Body of pancreas (tissue), 4 donors: ENCODE measurements at regions not wholly inside any gene's neighbourhood (a gene's known extent, or its start where the extent isn't known, plus 50 kb on each side); places are given as distances from the start of the nearest gene placed in this dataset.

ENCODE experiments used
- ATAC-seq: fragments of 150-250 bp; one replicate; pipeline ENCODE4 v1.9.1; 2016
- DNase-seq, 4 donors: peaks; one replicate each; pipeline ENCODE4 v3.0.0-alpha.2; 2019
- H3K27ac ChIP-seq, 4 donors: fragments of 200-600 bp; sonication (generic); 1 replicate in 3 of 4; 2 replicates in 1 of 4; pipeline versions ENCODE4 v1.5.1 to v1.6.1; 2016 to 2019; ENCODE audit warnings: mild to moderate bottlenecking in 1 of 4, mixed read lengths in 1 of 4, moderate library complexity in 1 of 4
- H3K27me3 ChIP-seq, 2 donors: fragments of 200-600 bp; sonication (generic); one replicate each; pipeline ENCODE4 v1.6.0; 2016; ENCODE audit warnings: mild to moderate bottlenecking in 1 of 2
- H3K36me3 ChIP-seq, 2 donors: fragments of 200-600 bp; sonication (generic); replicated peaks in 1 of 2; 2 replicates each; pipeline ENCODE4 v1.5.1; 2016; ENCODE audit warnings: low read depth in 2 of 2; ENCODE audit not compliant: insufficient read depth in 1 of 2
- H3K4me1 ChIP-seq: fragments of 200-600 bp; sonication (generic); one replicate; pipeline ENCODE4 v1.6.0; 2016
- H3K4me3 ChIP-seq, 2 donors: fragments of 200-600 bp; sonication (generic); 1 replicate in 1 of 2; 2 replicates in 1 of 2; pipeline ENCODE4 v1.5.1; 2016 to 2019
- H3K9me3 ChIP-seq, 3 donors: fragments of 200-600 bp; sonication (generic); 1 replicate in 2 of 3; 2 replicates in 1 of 3; pipeline ENCODE4 v1.5.1; 2016
- POLR2A ChIP-seq, 3 donors: fragments of 450-650 bp; IDR thresholded peaks; one replicate each; pipeline ENCODE4 v1.6.1; 2016; ENCODE audit warnings: antibody characterized with exemption in 3 of 3, mild to moderate bottlenecking in 2 of 3
- WGBS, 2 donors: methylation state at CpG; one replicate each; pipeline ENCODE4 v1.1.5; 2017; 5-methylcytosine and 5-hydroxymethylcytosine counted together
- intact Hi-C: fragments of 100-400 bp; cut with DNase I; formaldehyde crosslinking; loops from one replicate; pipeline ENCODE4 v1.15.1; 2023
- TF ChIP-seq, protein P1 (sequence below), 7 experiments: fragments of 450-650 bp in 4 of 7; fragments of 200-600 bp in 3 of 7; sonication (generic) in 3 of 7; IDR thresholded peaks; one replicate each; pipeline ENCODE4 v1.5.1; 2016 to 2019; ENCODE audit warnings: antibody characterized with exemption in 7 of 7

DNA sequence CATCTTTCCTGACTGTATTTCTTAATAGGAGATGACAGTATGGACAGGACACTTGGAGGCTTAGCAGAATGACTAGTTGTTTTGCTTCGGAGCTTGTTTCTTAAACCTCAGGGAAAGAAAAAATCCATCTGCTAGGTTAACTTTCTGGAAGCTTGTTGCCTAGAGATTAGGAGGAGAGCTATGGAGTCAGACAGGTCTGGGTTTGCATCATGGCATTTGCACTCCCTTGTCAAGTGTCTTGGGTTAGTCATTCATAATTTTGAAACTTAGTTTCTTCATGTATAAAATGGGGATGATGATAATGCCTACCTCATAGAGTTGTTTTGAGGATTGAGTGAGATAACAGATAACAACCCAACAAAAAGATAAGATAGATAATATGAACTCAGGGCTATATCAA lies 231.5 kb downstream of the STK31 start:
- no peak for ATAC-seq
- TF ChIP-seq, protein P1, sequence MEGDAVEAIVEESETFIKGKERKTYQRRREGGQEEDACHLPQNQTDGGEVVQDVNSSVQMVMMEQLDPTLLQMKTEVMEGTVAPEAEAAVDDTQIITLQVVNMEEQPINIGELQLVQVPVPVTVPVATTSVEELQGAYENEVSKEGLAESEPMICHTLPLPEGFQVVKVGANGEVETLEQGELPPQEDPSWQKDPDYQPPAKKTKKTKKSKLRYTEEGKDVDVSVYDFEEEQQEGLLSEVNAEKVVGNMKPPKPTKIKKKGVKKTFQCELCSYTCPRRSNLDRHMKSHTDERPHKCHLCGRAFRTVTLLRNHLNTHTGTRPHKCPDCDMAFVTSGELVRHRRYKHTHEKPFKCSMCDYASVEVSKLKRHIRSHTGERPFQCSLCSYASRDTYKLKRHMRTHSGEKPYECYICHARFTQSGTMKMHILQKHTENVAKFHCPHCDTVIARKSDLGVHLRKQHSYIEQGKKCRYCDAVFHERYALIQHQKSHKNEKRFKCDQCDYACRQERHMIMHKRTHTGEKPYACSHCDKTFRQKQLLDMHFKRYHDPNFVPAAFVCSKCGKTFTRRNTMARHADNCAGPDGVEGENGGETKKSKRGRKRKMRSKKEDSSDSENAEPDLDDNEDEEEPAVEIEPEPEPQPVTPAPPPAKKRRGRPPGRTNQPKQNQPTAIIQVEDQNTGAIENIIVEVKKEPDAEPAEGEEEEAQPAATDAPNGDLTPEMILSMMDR (IDR thresholded peaks at IDR 0.05) = no peak
- TF ChIP-seq POLR2A (IDR thresholded peaks at IDR 0.05) = no peak
- no peaks in the 10 kb centered on the region for H3K9me3 ChIP-seq
- H3K4me3 ChIP-seq = no peak overlapping the region
- no peak overlapping the region for H3K27ac ChIP-seq
- no peaks in the 10 kb centered on the region for H3K36me3 ChIP-seq
- no peaks in the 10 kb centered on the region for H3K27me3 ChIP-seq
- intact Hi-C loops = no loop called here
- no peaks in the 10 kb centered on the region for H3K4me1 ChIP-seq
- DNase-seq = no peak
- 68 to 69% methylated on average over 1 of the region's 1 CpG for WGBS, 2 donors

DNA sequence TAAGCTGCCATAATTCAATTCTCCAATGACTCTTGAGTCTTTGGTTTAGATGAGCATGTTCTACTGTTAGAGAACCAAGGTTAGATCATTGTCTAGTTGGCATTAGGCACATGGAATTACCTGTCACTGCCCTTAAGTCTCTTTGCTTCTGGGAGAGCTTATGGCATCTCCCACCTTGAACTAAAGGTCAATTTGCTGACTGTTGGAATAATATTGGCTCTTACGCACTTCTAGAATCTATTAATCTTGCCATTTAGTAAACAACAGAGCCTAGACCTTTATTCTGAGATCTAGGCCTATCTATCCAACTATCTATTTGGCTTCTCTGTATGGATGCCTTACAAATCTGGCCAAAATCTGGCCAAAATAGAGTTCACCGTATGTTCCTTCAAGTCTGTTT lies 232.0 kb downstream of the STK31 start:
- TF ChIP-seq, protein P1 (IDR thresholded peaks at IDR 0.05) = no peak
- TF ChIP-seq POLR2A (IDR thresholded peaks at IDR 0.05) = no peak
- no peaks in the 10 kb centered on the region for H3K36me3 ChIP-seq
- H3K27ac ChIP-seq = no peak overlapping the region
- no peak overlapping the region for H3K4me3 ChIP-seq
- intact Hi-C loops = no loop called here
- ATAC-seq (no peak), DNase-seq (no peak)
- 80 to 91% methylated on average over 2 of the region's 2 CpGs for WGBS, 2 donors
- H3K9me3 ChIP-seq = no peaks in the 10 kb centered on the region
- no peaks in the 10 kb centered on the region for H3K27me3 ChIP-seq
- H3K4me1 ChIP-seq = no peaks in the 10 kb centered on the region

DNA sequence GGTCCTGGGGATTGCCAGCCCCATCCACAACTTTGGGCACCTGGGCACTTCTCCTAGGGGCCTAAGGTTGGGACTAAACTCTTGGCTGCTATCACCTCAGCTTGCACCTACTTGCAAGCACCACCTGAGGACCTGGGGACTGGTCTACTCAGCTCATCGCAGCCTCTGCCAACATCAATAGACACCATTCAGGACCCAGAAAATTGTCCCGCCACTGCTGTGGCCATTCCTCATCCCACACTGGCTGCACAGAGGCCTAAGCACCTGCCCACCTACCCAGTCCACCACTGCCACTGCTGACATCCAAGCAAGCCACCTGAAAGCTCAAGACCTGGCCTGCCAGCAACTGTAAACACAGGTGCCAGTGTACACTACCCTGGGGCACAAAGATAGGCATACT lies 234.1 kb downstream of the STK31 start:
- 94 to 100% methylated on average over 2 of the region's 2 CpGs for WGBS, 2 donors
- no peak overlapping the region for H3K27ac ChIP-seq

DNA sequence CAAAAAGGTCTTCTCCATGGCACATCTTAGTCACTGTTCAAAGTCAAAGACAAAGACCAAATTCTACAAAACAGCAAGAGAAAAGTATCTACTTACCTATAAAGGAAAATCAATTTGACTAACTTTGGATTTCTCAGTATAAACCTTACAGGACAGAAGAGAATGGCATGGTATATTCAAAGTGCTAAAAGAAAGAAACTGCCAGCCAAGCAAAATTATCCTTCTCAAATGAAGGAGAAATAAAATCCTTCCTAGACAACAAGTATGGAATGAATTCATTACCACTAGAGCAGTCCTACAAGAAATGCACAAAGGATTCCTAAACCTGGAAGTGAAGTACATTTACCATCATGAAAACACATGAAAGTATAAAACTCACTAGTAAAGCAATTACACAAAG lies 235.5 kb downstream of the STK31 start:
- H3K4me1 ChIP-seq = no peaks in the 10 kb centered on the region
- H3K4me3 ChIP-seq = no peak overlapping the region
- no peak for TF ChIP-seq POLR2A (IDR thresholded peaks at IDR 0.05)
- TF ChIP-seq, protein P1 (IDR thresholded peaks at IDR 0.05) = no peak
- no peaks in the 10 kb centered on the region for H3K9me3 ChIP-seq
- no peaks in the 10 kb centered on the region for H3K36me3 ChIP-seq
- ATAC-seq = no peak
- H3K27me3 ChIP-seq = no peaks in the 10 kb centered on the region
- DNase-seq = no peak
- H3K27ac ChIP-seq = no peak overlapping the region
- intact Hi-C loops = no loop called here

More for the DNA sequence above, 234.1 kb downstream of the STK31 start:
- intact Hi-C loops = no loop called here
- Histone ChIP-seq H3K9me3 (no peaks in the 10 kb centered on the region), H3K4me1 (no peaks in the 10 kb centered on the region), H3K36me3 (no peaks in the 10 kb centered on the region), H3K27me3 (no peaks in the 10 kb centered on the region), H3K4me3 (no peak overlapping the region)
- no peak for DNase-seq
- TF ChIP-seq, protein P1 (IDR thresholded peaks at IDR 0.05) = no peak
- no peak for TF ChIP-seq POLR2A (IDR thresholded peaks at IDR 0.05)
- ATAC-seq = no peak

DNA sequence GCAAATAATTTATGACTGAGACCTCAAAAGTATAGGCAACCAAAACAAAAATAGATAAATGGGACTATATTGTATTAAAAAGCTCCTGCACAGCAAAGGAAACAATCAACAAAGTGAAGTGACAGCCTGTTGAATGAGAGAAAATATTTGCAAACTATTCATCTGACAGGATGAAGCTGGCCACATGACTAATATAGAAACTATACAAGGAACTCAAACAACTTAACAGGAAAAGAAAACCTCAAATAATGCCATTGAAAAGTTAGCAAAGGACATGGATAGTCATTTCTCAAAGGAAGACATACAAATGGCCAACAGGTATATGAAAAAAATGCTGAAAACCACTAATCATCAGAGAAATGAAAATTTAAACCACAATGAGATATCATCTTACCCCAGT lies 245.1 kb downstream of the STK31 start:
- Histone ChIP-seq H3K27ac (no peak overlapping the region), H3K4me3 (no peak overlapping the region), H3K9me3 (no peaks in the 10 kb centered on the region), H3K4me1 (no peaks in the 10 kb centered on the region), H3K36me3 (no peaks in the 10 kb centered on the region), H3K27me3 (no peaks in the 10 kb centered on the region)
- no peak for TF ChIP-seq POLR2A (IDR thresholded peaks at IDR 0.05)
- TF ChIP-seq, protein P1 (IDR thresholded peaks at IDR 0.05) = no peak
- intact Hi-C loops = no loop called here
- no peak for ATAC-seq
- no peak for DNase-seq
